ACHN (cell line): ENCODE measurements at regions not wholly inside any gene's neighbourhood (a gene's known extent, or its start where the extent isn't known, plus 50 kb on each side); places are given as distances from the start of the nearest gene placed in this dataset.
A peak's percentile ranks its signal among the peaks of the same experiment; 100 is the strongest.
"Not testable (repeated sequence)": the region's sequence is repeated elsewhere in the genome, so short reads cannot be mapped to it uniquely, and the experiment has no call there.

Source experiments
- DNase-seq: peaks from one replicate; pipeline ENCODE4 v3.0.0-alpha.2; 2015
- in situ Hi-C: cut with HindIII; loops from 2 replicates; pipeline ENCODE4 v1.10.0; 2017; ENCODE audit warnings: low sequenced_read_pairs, low pct_ligation_motif_present, low pct_unique_long_range_greater_than_20kb

GRCh38 chr14:105747503-105748203 lies 221.3 kb downstream of the TMEM121 start:
- in situ Hi-C loops, DNase-seq: not testable (repeated sequence)

DNA sequence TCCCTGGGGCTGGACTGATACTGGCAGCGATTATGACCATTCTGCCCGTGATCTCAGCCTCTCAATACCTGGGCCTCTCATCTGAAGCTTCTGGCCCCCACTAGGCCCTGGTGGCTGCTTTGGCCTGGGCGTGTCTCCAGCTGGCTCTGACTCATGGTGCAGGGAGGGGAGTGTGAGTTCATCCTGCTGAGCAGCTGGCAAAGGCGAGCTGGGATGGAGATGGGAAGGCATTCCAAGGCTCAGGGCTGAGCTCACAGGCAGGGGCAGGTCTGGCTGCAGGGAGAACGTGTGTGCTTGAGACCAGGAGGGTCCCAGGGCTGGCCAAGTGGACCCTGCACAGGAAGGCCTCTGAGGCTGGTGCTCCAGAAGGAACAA lies 221.8 kb downstream of the TMEM121 start:
- DNase-seq = peak; percentile 30
- in situ Hi-C loops = no loop called here

DNA sequence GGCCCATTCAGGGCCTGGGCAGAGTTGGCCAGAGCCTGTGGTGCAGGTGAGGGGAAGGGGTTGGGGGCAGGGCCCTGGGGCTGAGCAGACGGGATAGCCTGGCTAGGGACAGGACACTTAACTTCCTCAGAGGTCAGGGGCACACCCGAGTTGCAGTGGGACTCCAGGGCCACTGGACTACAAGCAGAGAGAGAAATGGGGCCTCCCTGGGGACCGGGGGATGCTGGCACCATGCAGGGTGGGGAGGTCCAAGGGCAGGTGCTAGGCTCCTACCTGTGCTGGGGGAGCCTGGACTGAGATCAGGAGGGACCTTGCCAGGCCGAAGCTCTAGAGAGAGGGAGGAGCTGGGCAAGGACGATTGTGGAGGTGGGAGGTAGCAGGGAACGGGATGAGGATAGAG lies 222.3 kb downstream of the TMEM121 start:
- DNase-seq, in situ Hi-C loops: not testable (repeated sequence)

GRCh38 chr14:105749870-105750541 lies 223.6 kb downstream of the TMEM121 start:
- DNase-seq = not testable (repeated sequence)

DNA sequence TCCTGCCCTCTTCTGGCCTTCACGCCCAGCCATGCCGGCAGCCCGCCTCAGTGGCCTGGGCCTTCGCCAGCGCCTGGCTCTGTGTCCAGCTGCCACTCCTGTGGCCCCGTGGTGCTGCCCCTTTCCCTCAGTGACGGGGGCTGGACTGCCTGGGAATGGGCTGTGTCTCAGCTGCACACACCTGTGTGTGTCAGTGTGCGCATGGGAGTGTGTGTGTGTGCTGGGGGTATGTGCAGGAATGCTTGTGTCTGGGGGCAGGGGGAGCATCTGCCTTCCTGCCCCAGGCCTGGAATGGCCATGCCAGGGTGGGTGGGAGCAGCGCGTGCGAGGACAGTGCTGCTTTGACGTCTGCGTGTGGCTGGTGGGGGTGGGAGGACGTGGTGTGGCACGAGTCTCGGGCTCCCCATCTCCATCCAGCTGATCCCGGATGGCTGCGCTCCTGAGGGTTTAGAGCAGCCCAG lies 224.9 kb downstream of the TMEM121 start:
- DNase-seq, in situ Hi-C loops: not testable (repeated sequence)

More at GRCh38 chr14:105749870-105750541, 223.6 kb downstream of the TMEM121 start:
- in situ Hi-C loops = not testable (repeated sequence)

GRCh38 chr14:105752420-105752819 lies 226.0 kb downstream of the TMEM121 start:
- DNase-seq, in situ Hi-C loops: not testable (repeated sequence)

- no peak for DNase-seq
- in situ Hi-C loops = no loop called here
Observed at GRCh38 chr14:105760691-105761344, 234.4 kb downstream of the TMEM121 start.

GRCh38 chr14:105761345-105761740 lies 235.0 kb downstream of the TMEM121 start:
- in situ Hi-C loops = not testable (repeated sequence)

GRCh38 chr14:105761842-105762241 lies 235.5 kb downstream of the TMEM121 start:
- no peak for DNase-seq
- in situ Hi-C loops = no loop called here

More at GRCh38 chr14:105761345-105761740, 235.0 kb downstream of the TMEM121 start:
- not testable (repeated sequence) for DNase-seq

DNA sequence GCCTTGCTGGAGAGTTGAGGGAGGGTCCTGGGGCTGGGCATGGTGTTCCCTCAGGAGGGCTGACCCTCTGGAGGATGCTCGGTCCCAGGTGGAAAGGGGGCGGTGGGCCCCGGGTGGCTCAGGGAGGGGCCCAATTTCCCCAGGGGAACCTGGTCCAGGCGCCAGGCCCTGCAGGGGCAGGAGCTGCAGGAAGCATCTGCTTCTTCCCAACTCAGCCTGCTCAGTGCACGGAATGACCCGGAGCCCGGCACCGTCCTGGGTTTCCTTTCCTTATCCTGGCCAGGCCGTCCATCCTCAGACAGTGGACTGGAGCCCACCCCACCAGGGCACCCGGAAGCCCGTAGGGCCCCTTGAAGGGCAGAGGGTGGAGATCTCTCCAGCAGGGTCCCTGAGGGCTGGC lies 235.9 kb downstream of the TMEM121 start:
- DNase-seq, in situ Hi-C loops: not testable (repeated sequence)

- DNase-seq, in situ Hi-C loops: not testable (repeated sequence)
Observed at GRCh38 chr14:105764254-105764901, 238.0 kb downstream of the TMEM121 start.

DNA sequence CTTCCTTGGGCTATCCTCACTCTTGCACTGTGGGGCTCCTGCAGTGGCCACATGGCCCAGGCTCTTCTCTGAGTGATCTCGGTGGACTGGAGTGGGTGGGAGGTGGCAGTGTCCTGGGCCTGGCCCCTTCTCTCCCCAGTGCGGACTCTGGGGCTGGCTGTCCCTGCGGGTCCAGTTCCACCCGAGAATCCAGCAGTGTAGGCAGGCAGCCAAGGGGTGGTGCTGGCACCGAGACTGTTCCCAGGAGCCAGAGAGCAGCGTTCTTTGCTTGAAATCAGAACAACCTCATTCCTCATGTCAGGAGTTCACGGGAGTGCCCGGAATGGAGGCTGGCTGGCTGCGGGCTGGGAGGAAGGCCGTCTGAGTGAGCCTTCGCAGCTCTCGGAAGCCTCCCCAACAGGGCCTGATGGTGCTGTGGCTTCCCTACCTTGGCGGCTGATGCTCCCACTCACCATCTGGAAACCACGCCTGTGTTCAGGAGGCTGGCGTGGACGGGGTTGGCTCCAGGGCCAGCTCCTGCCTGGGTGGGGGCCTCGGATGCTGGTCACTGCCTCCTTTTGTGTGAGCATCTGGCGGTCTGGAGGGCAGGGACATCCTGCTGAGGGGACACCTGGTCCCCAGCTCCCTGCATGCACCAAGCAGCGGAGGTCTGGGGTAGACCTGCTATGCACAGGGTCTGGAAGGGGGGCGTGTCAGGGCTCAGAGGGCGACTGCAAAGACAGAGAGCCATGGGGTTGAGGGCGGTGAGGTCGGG lies 238.9 kb downstream of the TMEM121 start:
- DNase-seq, in situ Hi-C loops: not testable (repeated sequence)

DNA sequence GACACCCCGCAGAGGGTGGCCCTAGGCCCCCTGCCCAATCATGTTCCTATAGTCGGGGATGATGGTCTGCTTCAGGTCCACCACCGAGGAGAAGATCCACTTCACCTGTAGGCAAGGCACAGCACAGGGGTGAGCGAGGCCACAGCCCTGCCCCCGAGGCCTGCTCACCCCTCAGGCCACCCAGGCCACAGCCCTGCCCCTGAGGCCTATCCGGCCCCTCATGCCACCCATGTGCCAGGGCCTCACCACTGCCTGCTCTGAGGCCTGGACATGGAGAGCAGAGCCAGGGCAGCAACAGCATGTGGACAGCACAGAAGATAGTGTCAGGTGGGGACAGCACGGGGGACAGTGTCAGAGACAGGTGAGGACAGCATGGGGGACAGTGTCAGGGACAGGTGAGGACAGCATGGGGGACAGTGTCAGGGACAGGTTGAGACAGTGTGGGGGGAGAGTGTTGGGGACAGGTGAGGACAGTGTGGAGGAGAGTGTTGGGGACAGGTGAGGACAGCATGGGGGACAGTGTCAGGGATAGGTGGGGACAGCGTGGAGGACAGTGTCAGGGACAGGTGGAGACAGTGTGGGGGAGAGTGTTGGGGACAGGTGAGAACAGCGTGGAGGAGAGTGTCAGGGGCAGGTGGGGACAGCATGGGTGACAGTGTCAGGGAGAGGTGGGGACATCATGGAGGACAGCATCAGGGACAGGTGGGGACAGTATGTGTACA lies 239.7 kb downstream of the TMEM121 start:
- in situ Hi-C loops = no loop called here
- DNase-seq = no peak

DNA sequence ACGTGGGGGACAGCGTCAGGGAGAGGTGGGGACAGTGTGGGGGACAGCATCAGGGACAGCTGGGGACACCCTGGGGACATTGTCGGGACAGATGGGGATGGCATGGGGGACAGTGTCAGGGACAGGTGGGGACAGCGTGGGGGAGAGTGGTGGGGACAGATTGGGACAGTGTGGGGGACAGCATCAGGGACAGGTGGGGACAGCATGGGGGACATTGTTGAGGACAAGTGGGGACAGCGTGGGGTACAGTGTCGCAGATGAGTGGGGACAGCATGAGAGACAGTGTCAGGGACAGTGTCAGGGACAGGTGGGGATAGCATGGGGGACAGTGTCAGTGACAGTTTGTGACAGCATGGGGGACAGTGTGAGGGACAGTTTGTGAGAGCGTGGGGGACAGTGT lies 240.9 kb downstream of the TMEM121 start:
- DNase-seq = no peak
- in situ Hi-C loops = no loop called here

- DNase-seq, in situ Hi-C loops: not testable (repeated sequence)
Observed at GRCh38 chr14:105768039-105768438, 241.7 kb downstream of the TMEM121 start.

GRCh38 chr14:105769061-105769730 lies 242.8 kb downstream of the TMEM121 start:
- DNase-seq, in situ Hi-C loops: not testable (repeated sequence)

- in situ Hi-C loops = not testable (repeated sequence)
Observed at GRCh38 chr14:105770619-105771216, 244.3 kb downstream of the TMEM121 start.

More at GRCh38 chr14:105770619-105771216, 244.3 kb downstream of the TMEM121 start:
- DNase-seq = not testable (repeated sequence)
